ENCODE measurements at regions not wholly inside any gene's neighbourhood (a gene's known extent, or its start where the extent isn't known, plus 50 kb on each side); places are given as distances from the start of the nearest gene placed in this dataset.

GRCh38 chr13:76127922-76128321, 491.8 kb downstream of the LMO7 start:
- no peak overlapping the region for H3K27ac ChIP-seq
- TF ChIP-seq CTCF (conservative IDR thresholded peaks at IDR 0.05): no peak

- no peak for TF ChIP-seq CTCF (conservative IDR thresholded peaks at IDR 0.05)
- no peak overlapping the region for H3K27ac ChIP-seq
Measured at GRCh38 chr13:76123548-76123947, 487.4 kb downstream of the LMO7 start.

- TF ChIP-seq CTCF (conservative IDR thresholded peaks at IDR 0.05): no peak
- H3K27ac ChIP-seq: no peak overlapping the region
Measured at GRCh38 chr13:76116751-76117360, 480.7 kb downstream of the LMO7 start.

- H3K27ac ChIP-seq: no peak overlapping the region
- no peak for TF ChIP-seq CTCF (conservative IDR thresholded peaks at IDR 0.05)
Measured at GRCh38 chr13:76106763-76107162, 470.6 kb downstream of the LMO7 start.

- H3K27ac ChIP-seq: no peak overlapping the region
- no peak for TF ChIP-seq CTCF (conservative IDR thresholded peaks at IDR 0.05)
Measured at GRCh38 chr13:76094645-76095044, 458.5 kb downstream of the LMO7 start.

GRCh38 chr13:76091076-76091475, 454.9 kb downstream of the LMO7 start:
- no peak for TF ChIP-seq CTCF (conservative IDR thresholded peaks at IDR 0.05)
- H3K27ac ChIP-seq: no peak overlapping the region

GRCh38 chr13:76086729-76087128, 450.6 kb downstream of the LMO7 start:
- H3K27ac ChIP-seq: no peak overlapping the region
- no peak for TF ChIP-seq CTCF (conservative IDR thresholded peaks at IDR 0.05)

Data from VCaP (cell line).